ENCODE measurements at regions not wholly inside any gene's neighbourhood (a gene's known extent, or its start where the extent isn't known, plus 50 kb on each side); places are given as distances from the start of the nearest gene placed in this dataset.

DNA sequence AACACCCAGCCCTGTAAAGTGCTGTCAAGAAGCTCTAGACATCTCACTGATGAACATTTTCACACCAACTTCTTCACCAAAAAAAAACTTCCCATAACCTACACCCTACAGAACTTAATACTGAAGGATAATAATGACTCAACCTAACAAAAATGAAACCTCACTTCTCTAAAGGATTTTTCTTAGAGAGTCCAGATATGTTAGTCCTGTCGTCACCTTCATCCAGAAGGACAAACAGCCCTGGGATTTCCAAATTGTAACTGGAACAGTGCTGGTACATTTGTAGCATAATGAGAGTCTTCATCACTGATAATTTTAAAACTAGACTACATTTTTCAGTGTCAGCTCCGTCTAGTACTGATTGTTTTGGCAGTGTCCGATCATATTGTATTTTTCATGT is 528.6 kb upstream of the CELF2 start:
- DNase-seq: no peak
- intact Hi-C loops (cut with DNase I, micrococcal nuclease): no loop called here
- no peaks in the 10 kb centered on the region for H3K36me3 Mint-ChIP-seq (ENCODE audit: low read depth)
- ChIA-PET POLR2A (no interaction called here), CTCF (no interaction called here)
- H3K4me1 ChIP-seq (ENCODE audit: insufficient read depth, low read length): no peaks in the 10 kb centered on the region
- no peak for ATAC-seq (ENCODE audit: poor library complexity)
- no peak overlapping the region for H3K27ac Mint-ChIP-seq
- peaks cover 52% of the 10 kb centered on the region for H3K27me3 Mint-ChIP-seq
- H3K4me3 Mint-ChIP-seq: no peak overlapping the region
- H3K9me3 Mint-ChIP-seq: no peaks in the 10 kb centered on the region
- peaks cover 0 to 14% of the 10 kb centered on the region in 2 experiments for H3K27me3 ChIP-seq (ENCODE audit: control insufficient read depth in 1 of 2, insufficient read depth in 2 of 2, low read length in 2 of 2)
- no peaks in the 10 kb centered on the region for H3K36me3 ChIP-seq (ENCODE audit: insufficient read depth, low read length)
- H3K27ac ChIP-seq (ENCODE audit: low read depth in 1 of 2, low read length in 2 of 2): no peak overlapping the region
- TF ChIP-seq, protein P1, sequence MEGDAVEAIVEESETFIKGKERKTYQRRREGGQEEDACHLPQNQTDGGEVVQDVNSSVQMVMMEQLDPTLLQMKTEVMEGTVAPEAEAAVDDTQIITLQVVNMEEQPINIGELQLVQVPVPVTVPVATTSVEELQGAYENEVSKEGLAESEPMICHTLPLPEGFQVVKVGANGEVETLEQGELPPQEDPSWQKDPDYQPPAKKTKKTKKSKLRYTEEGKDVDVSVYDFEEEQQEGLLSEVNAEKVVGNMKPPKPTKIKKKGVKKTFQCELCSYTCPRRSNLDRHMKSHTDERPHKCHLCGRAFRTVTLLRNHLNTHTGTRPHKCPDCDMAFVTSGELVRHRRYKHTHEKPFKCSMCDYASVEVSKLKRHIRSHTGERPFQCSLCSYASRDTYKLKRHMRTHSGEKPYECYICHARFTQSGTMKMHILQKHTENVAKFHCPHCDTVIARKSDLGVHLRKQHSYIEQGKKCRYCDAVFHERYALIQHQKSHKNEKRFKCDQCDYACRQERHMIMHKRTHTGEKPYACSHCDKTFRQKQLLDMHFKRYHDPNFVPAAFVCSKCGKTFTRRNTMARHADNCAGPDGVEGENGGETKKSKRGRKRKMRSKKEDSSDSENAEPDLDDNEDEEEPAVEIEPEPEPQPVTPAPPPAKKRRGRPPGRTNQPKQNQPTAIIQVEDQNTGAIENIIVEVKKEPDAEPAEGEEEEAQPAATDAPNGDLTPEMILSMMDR (IDR thresholded peaks at IDR 0.05): no peak
- H3K4me3 ChIP-seq (ENCODE audit: low read length): no peak overlapping the region
- no peaks in the 10 kb centered on the region for H3K9me3 ChIP-seq (ENCODE audit: control insufficient read depth in 1 of 2, insufficient read depth in 1 of 2, low read length in 2 of 2)
- no peaks in the 10 kb centered on the region for H3K4me1 Mint-ChIP-seq (ENCODE audit: low read depth)

DNA sequence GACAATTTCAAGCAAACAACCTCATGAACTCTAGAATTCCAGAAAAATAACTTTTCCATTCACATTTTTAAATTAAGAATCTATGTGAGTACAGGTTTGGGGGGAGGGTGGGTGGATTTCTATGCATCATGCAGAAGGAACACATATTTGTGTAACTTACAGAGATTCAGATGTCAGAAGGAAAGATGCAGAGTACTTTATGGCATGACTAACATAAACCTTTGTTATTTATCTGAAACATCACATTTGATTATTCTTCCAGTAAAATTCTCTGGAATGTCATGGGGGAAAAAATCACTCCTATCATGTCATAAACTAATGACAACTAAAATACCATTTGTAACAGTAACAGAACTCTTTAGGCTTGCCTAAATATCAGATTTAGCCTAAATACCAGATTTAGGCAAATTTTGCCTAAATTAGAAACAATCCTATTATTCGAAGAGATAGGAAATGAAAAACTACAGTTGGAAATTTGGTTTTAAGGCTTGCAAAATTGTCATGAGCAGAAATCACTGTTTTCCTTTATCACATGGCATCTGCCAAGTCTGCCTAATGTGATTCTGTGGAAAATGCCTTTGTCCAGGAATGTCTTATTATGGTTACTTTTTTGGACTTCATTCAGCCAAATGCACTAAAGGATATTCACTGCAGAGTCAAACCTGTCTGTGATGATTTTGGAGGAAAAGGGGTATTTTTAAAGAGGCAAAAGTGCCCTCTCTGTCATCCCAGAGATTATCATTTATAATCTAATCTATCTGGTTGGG is 527.7 kb upstream of the CELF2 start:
- no peaks in the 10 kb centered on the region for H3K36me3 Mint-ChIP-seq (ENCODE audit: low read depth)
- TF ChIP-seq, protein P1 (IDR thresholded peaks at IDR 0.05): no peak
- Histone ChIP-seq H3K36me3 (ENCODE audit: insufficient read depth, low read length) (no peaks in the 10 kb centered on the region), H3K27ac (ENCODE audit: low read depth in 1 of 2, low read length in 2 of 2) (no peak overlapping the region), H3K9me3 (ENCODE audit: control insufficient read depth in 1 of 2, insufficient read depth in 1 of 2, low read length in 2 of 2) (no peaks in the 10 kb centered on the region), H3K27me3 (ENCODE audit: control insufficient read depth in 1 of 2, insufficient read depth in 2 of 2, low read length in 2 of 2) (peaks cover 0 to 14% of the 10 kb centered on the region in 2 experiments), H3K4me3 (ENCODE audit: low read length) (no peak overlapping the region), H3K4me1 (ENCODE audit: insufficient read depth, low read length) (no peaks in the 10 kb centered on the region)
- H3K4me1 Mint-ChIP-seq (ENCODE audit: low read depth): no peaks in the 10 kb centered on the region
- H3K27me3 Mint-ChIP-seq: peaks cover 53% of the 10 kb centered on the region
- ATAC-seq (ENCODE audit: poor library complexity) (no peak), DNase-seq (no peak)
- no peak overlapping the region for H3K27ac Mint-ChIP-seq
- no peaks in the 10 kb centered on the region for H3K9me3 Mint-ChIP-seq
- intact Hi-C loops (cut with DNase I, micrococcal nuclease): no loop called here
- CTCF ChIA-PET: no interaction called here
- POLR2A ChIA-PET: no interaction called here
- no peak overlapping the region for H3K4me3 Mint-ChIP-seq

DNA sequence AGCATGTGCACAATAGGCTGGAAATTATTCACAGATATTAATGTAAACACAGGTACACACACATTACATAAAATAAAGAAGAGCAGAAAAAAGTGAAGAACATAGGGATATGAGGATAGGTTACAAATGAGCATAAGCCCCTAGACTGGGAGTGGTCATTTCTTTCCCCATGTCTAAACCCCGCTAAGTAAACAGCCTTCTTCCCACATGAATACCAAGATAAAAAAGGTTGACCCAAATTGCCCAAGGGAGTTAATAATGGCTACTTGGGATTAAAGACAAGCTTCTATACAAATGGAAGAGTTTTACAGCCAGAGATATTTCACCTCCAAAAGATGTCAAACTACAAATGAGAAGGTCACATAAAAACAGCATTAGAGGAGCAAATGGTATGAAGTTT is 527.1 kb upstream of the CELF2 start:
- Histone ChIP-seq H3K9me3 (ENCODE audit: control insufficient read depth in 1 of 2, insufficient read depth in 1 of 2, low read length in 2 of 2) (no peaks in the 10 kb centered on the region), H3K4me1 (ENCODE audit: insufficient read depth, low read length) (no peaks in the 10 kb centered on the region), H3K4me3 (ENCODE audit: low read length) (no peak overlapping the region), H3K27me3 (ENCODE audit: control insufficient read depth in 1 of 2, insufficient read depth in 2 of 2, low read length in 2 of 2) (peaks cover 0 to 14% of the 10 kb centered on the region in 2 experiments), H3K36me3 (ENCODE audit: insufficient read depth, low read length) (no peaks in the 10 kb centered on the region), H3K27ac (ENCODE audit: low read depth in 1 of 2, low read length in 2 of 2) (no peak overlapping the region)
- no peaks in the 10 kb centered on the region for H3K36me3 Mint-ChIP-seq (ENCODE audit: low read depth)
- ChIA-PET POLR2A (no interaction called here), CTCF (no interaction called here)
- ATAC-seq (ENCODE audit: poor library complexity) (no peak), DNase-seq (no peak)
- no peak overlapping the region for H3K27ac Mint-ChIP-seq
- no peaks in the 10 kb centered on the region for H3K4me1 Mint-ChIP-seq (ENCODE audit: low read depth)
- no peaks in the 10 kb centered on the region for H3K9me3 Mint-ChIP-seq
- no peak overlapping the region for H3K4me3 Mint-ChIP-seq
- TF ChIP-seq, protein P1 (IDR thresholded peaks at IDR 0.05): no peak
- H3K27me3 Mint-ChIP-seq: peaks cover 52% of the 10 kb centered on the region
- intact Hi-C loops (cut with DNase I, micrococcal nuclease): no loop called here

Measured in CD4-positive, alpha-beta T cell (primary cell).